G401 (cell line): ENCODE measurements at regions not wholly inside any gene's neighbourhood (a gene's known extent, or its start where the extent isn't known, plus 50 kb on each side); places are given as distances from the start of the nearest gene placed in this dataset.
"Not testable (repeated sequence)": the region's sequence is repeated elsewhere in the genome, so short reads cannot be mapped to it uniquely, and the experiment has no call there.

Experiments used
- DNase-seq: peaks from one replicate; pipeline ENCODE4 v3.0.0-alpha.2; 2015; ENCODE audit warnings: low spot score
- in situ Hi-C: cut with HindIII; loops from 2 replicates; pipeline ENCODE4 v1.10.0; 2016; ENCODE audit warnings: low sequenced_read_pairs, mixed read lengths

DNA sequence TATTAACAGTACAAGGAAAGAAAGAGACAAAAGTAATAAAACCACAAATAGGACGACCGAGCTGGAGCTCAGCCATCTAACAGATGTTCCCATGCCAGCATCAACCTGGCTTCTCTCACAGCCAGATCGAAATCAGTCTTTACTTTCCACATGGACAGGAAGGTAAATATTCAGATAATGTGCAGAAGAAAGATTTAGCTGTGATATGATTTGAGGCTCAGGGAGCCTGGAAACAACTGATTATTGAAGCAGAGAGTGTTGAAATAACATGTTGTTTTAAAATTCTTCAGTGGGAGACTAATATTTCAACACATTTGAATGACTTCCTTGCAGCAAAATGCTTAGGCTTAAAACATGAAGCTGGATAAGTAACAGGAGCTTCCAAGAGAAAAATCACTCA lies 546.8 kb downstream of the ETS1 start:
- in situ Hi-C loops = no loop called here
- no peak for DNase-seq

GRCh38 chr11:128039140-128040021 lies 548.0 kb downstream of the ETS1 start:
- no peak for DNase-seq

GRCh38 chr11:128036556-128037093 lies 550.7 kb downstream of the ETS1 start:
- in situ Hi-C loops = no loop called here

More at GRCh38 chr11:128039140-128040021, 548.0 kb downstream of the ETS1 start:
- in situ Hi-C loops = no loop called here

DNA sequence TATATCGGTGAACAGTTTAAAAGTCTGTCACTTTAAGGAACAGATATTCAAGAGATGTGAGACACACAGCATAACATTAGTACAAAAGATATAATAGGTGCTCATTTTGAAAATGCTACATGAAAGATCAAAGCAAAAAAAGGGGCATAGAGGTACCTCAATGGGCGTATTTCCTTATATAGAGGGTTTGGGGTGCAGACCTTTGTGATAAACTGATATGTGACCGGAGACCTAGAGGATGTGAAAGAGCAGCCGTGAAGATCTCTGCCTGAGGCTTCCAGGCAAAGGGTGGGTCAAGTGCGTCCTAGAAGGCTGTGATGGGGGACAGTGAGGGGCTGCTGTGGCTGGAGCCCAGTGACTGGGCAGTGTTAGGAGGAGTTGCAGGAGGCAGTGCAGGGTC lies 551.4 kb downstream of the ETS1 start:
- DNase-seq = no peak
- in situ Hi-C loops = no loop called here

More at GRCh38 chr11:128036556-128037093, 550.7 kb downstream of the ETS1 start:
- no peak for DNase-seq

DNA sequence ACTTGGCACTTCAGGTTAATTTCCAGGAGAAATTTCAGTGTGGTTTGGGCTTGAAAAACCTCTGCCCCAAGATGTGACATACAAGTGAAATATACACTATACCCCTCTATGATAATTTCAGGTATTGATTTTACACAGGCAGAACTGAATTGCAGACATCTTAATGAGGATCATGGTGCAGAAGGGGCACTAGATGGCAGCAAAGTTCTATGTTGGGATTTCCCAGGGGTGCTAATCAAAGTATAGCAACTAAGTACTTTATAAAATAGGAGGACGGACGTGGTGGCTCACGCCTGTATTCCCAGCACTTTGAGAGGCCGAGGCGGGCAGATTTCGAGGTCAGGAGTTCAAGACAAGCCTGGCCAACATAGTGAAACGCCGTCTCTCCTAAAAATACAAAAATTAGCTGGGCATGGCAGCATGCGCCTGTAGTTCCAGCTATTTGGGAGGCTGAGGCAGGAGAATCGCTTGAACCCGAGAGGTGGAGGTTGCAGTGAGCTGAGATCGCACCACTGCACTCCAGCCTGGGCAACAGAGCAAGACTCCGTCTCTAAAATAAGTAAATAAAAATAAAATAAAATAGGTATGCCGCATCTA lies 555.7 kb downstream of the ETS1 start:
- peak; percentile 49 for DNase-seq
- in situ Hi-C loops = not testable (repeated sequence)

DNA sequence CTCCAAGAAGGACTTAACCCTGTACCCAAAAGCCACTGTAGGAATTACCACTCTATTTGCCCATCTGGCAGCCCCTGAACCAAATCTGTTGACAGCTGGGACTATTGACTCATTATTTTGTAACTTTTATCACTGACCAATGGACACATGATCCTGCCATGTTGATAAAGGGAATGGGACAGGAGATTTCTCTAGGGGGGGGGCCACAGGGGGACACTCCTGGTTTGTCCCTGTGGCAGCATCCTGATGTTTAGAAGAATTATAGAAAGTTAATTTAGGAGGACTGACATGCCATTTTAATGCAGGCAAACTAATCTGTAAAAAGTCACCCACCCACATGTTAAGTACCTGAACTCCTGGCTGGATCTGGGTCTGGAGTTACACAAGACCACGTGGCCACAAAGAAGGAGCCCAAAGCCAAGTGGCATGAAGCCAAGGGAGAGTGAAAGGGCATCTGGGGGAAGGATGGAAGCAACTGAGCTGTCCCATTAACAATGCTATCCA lies 558.1 kb downstream of the ETS1 start:
- no peak for DNase-seq
- in situ Hi-C loops = no loop called here

GRCh38 chr11:128026596-128026995 lies 560.8 kb downstream of the ETS1 start:
- in situ Hi-C loops = no loop called here
- no peak for DNase-seq

DNA sequence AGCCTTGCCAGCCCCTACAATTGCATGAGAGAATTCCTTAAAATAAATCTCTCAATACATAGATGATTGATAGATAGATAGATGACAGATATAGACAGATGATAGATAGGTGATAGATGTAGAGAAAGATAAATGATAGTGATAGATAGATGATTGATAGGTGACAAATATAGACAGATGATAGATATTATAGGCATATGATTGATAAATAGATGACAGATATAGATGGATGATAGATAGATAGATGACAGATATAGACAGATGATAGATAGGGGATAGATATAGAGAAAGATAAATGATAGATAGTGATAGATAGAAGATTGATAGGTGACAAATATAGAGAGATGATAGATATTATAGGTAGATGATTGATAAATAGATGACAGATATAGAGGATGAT lies 564.6 kb downstream of the ETS1 start:
- no peak for DNase-seq
- in situ Hi-C loops = no loop called here

DNA sequence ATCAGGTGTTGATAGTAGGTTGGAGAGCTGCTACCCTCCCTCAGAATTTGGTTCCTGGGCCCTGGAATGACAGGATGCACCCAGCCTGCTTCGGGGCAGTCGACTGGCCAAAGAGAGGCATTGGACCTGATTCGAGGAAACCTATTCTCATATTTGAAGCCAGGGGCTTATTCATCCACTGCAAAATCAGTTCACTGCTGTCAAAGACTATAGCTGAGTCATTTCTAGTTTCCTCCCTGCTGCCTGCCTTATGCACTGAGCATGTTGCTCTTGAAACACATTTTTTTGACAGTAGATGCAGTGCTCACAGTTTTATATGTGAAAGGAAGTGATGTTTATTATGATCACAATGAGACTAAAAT lies 565.4 kb downstream of the ETS1 start:
- no peak for DNase-seq
- in situ Hi-C loops = no loop called here

DNA sequence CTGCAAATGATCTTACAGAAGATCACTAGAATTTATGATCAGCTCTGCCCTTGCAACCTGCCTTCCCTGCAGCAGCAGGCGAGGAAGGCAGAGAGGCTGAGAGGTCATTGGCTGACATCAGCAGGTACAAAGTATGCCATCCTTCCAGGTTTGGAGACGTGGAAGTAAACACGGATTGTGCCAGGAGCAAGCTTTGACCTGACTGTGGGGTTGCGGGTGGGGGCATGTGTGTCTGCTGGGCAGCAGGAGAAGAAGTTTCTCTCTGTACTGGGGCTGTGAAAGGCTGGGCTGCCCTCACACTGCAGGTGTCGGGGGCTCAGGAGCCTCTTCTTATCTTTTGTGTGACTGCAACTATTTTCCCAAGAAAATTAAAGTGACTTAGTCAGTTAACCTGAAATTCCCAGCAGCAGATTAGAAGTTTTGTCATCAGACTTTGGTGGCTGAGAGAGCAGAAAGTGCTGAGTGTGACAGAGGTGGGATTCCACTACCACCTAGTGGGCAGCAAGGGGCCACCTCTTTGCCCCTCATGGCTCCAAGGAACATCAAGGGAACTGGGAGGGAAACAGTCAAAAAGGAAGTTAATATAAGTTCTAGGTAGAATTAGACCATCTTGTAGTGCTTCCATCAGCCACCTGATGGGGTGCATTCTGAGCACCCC lies 565.9 kb downstream of the ETS1 start:
- no peak for DNase-seq

DNA sequence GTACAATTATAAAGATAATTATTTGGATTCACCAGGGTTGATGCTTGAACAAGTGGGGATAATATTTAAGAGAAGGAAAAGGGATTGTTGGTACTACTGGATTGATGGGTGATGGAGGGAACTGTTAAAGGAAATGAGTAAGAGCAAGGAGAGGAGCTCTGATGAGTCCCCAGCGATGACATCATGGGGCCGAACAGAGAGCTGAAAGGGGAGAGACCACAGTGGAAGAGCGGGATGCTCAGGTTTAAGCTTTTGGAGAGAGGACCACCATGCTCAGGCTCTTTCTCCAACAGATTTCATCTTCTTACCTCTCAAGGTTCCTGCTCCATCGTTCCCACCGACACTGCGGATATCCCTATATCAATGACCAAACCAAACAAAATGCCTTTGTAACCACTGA lies 568.7 kb downstream of the ETS1 start:
- DNase-seq = no peak
- in situ Hi-C loops = no loop called here

More for the DNA sequence above, 565.9 kb downstream of the ETS1 start:
- in situ Hi-C loops = no loop called here

DNA sequence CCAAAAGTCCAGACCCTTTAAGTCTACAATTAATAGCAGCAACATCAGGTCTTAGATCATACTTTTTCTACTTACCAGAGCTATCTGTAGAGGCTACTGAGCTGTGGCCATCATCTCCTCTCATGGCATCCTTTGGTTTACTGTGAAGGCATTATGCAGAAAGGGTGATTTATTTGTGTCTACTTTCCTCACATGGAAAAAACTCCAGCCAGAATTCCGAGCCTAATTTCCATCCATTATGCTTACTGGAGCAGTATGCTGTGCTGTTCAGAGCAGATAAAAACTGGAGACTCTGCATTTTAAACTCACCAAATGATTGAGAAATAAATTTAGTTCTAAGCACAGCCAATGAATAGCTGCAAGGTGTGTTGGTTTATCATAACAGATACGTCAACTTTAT lies 581.8 kb downstream of the ETS1 start:
- in situ Hi-C loops = no loop called here

GRCh38 chr11:127998421-127998820 lies 588.9 kb downstream of the ETS1 start:
- in situ Hi-C loops = no loop called here
- DNase-seq = no peak

More for the DNA sequence above, 581.8 kb downstream of the ETS1 start:
- no peak for DNase-seq

DNA sequence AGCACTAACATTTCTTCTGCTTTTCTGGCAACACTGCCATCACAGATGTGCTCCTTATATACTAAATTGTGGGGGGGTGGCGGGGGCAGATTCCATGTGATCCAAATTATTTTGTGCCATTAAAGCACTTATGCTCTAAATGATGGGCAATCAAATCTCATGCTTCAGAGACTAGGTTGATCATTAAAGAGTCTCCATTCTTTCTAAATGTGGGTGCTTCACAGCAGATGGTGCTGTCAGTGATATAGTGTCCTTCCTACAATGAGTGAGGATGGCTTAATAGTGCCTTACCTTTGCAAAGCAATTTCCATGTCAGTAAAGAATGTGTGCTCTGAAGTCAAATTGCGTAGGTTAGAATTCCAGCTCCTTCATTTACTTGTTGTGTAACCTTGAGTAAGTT lies 589.8 kb downstream of the ETS1 start:
- in situ Hi-C loops = no loop called here
- DNase-seq = no peak

DNA sequence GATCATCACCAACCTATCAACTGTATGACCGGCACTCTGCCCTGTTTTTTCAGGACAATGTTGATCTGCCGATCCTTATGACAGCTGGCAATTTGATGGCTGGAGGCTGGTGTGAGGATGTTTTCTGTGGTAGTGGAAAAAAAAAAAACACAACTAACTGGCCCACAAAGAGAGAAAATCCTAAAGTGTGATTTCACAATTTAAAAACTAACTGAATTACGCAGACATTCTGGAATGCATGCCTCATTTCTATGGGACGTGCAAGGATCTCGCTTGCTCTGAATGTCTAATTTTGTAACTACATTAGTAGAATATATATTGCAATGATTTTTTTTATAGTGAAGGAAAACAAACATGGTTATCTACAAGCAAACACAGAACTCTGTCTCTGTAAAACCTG lies 590.5 kb downstream of the ETS1 start:
- no peak for DNase-seq
- in situ Hi-C loops = no loop called here

GRCh38 chr11:127995921-127996320 lies 591.4 kb downstream of the ETS1 start:
- in situ Hi-C loops = no loop called here
- no peak for DNase-seq

GRCh38 chr11:127994736-127995135 lies 592.6 kb downstream of the ETS1 start:
- no peak for DNase-seq
- in situ Hi-C loops = no loop called here

- DNase-seq = no peak
Observed at GRCh38 chr11:127993788-127994187, 593.6 kb downstream of the ETS1 start.

DNA sequence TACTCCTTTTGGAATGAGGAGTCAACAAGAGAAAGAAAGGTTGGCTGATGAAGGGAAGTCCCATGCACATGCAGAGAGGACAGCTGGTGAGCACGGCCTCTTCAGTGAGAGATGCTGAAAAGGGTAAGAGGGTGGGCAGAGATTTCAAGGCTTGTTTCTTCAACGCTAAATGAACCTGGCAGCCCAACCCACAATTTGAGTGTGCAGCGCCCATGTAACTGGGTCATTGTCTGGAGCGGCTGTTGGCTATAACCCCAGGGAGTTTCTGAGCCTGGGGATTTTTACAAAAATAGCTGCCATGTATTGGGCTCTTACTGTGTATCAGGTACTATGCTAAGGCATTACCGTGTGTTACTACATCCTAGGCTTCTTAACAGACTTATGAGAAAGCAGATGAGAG lies 594.1 kb downstream of the ETS1 start:
- no peak for DNase-seq
- in situ Hi-C loops = no loop called here

More at GRCh38 chr11:127993788-127994187, 593.6 kb downstream of the ETS1 start:
- in situ Hi-C loops = no loop called here

- in situ Hi-C loops = no loop called here
- no peak for DNase-seq
Observed at GRCh38 chr11:127986073-127986472, 601.3 kb downstream of the ETS1 start.
